HG02884 (cell line): ENCODE measurements at regions not wholly inside any gene's neighbourhood (a gene's known extent, or its start where the extent isn't known, plus 50 kb on each side); places are given as distances from the start of the nearest gene placed in this dataset.
A peak's percentile ranks its signal among the peaks of the same experiment; 100 is the strongest.
"Not testable (repeated sequence)": the region's sequence is repeated elsewhere in the genome, so short reads cannot be mapped to it uniquely, and the experiment has no call there.

Source experiments
- ATAC-seq: cut with Tn5 transposase; IDR thresholded peaks from one replicate; pipeline ENCODE4 v1.9.1; 2021; ENCODE audit warnings: mild to moderate bottlenecking, moderate library complexity; ENCODE audit not compliant: unreplicated experiment

DNA sequence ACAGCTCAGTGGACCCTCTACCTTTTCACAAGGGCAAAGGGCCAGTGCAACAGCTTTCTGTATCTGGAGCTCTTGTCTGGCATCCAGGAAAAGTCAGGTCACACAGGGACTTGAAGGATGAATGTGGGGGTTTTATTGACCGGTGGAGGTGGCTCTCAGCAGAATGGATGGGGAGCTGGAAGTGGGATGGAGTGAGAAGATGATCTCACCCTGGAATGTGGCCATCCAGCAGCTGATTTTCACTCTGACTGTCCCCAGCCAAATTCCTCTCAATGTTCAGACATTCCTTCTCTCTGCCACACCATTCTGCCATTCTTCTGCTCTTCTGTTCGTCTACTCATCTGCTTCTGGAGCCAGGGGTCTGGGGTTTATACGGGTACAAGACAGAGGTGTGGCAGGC lies 1119.9 kb downstream of the TAF11L14 start:
- no peak for ATAC-seq

DNA sequence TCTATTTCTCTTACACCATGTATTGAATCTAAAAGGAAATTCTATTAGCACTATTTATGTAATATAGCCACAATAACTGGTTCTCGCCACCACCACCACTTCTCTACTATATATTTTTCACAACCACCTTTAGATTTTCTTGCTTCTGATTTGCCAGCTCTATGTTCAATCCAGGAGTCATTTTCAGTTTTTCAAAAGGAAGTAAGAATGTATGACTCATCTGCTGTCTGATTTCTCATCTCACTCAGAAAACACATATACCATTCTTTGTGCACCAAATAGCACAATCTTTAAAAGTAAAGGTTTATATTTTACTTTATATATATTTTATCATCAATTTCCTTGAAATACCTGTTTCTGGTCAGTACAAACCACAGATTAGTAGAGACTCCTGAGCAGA lies 1127.5 kb downstream of the TAF11L14 start:
- peak; percentile 78 for ATAC-seq

DNA sequence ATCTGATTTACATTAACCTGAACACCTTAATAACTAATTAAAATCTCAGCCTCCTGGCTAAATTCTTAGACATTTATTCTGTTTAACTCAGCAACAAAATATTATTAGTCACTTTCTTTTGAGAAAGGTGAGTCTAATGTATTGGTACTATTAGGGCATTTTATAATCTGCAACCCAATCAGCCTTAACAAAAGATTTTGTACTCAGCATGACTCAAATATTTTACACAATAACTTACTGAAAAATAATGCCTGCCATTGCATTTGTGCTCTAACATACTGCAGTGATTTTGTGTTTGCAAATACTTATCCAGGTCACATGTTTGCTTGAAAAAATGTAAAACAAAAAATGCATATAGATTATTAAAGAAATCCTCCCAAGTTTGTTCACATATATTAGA lies 1129.9 kb downstream of the TAF11L14 start:
- ATAC-seq: no peak

DNA sequence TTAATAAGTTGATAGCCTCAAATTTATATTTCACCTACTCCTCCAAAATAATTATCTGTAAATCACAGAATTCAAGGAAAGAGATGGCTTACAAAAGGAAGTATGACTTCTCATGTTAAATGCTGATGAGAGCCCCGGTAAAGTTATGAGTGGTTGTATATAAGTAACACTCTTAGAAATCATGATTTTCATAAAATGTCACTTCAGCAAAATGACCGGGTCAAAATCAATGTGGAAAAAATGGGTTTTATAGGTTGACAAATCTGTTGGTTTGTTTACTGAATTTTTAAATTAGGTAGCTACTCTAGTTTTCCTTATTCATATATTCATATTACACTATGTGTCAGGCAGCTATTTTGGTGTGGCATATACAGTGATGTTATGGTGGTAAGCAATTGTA lies 1131.0 kb downstream of the TAF11L14 start:
- no peak for ATAC-seq

DNA sequence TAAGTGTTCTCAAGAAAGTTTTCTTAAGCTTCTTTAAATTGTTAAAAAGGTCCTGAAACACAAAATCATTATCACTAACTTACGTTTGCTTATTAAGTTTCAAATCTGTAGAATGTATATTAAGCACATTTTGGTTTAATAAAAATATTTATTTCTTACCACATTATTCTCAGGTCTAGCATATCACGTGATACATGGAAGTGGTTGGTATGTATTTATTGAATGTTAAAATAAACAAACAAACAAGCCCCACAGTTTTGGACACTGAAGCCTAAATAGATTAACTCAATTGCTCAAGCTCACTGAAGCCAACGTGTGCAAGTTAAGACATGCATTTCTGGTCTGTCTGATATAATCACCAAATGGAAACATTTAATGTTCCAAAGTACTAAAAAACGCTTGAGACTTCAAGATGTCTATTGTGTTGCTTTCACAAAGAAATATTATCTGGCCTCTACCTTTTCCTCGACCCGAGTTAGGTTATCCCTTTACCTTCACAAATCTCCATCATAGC lies 1136.9 kb downstream of the TAF11L14 start:
- no peak for ATAC-seq

DNA sequence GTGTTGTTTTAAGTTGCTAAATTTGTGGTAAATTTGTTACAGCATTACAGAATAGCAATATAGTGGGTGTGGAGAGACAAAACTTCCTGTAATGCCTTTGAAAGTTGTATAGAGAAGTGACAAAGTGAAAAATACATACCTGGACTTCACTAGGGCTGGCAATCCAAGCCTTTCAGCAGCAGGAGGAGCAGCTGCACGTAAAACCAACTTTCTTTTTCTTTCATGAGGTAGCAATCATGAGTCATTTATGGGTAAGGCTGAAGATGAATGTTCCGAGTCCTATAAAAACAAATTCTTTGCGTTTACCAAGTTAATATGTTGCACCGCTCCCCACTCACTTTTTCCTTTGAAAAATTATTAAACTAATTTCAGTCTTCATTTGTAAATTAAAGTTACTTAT lies 1138.2 kb downstream of the TAF11L14 start:
- ATAC-seq: no peak

DNA sequence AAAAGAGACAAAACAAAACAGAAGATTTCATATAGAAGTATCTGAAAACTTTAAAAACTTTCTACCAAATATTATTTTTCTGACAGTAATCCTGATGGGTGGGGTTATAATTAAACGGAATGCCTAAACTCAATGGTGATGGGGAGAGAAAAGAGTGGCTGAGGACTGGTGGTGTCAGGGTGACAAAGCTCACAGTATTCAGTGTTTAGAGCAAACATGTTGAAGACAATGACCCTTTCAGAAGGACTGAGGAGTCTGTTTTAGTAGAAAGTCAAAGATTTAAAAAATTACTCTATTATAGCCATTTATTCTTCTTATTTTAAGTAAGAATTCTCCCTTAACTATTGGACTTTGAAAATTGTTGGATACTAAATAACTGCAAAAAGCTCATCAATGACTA lies 1144.0 kb downstream of the TAF11L14 start:
- no peak for ATAC-seq

DNA sequence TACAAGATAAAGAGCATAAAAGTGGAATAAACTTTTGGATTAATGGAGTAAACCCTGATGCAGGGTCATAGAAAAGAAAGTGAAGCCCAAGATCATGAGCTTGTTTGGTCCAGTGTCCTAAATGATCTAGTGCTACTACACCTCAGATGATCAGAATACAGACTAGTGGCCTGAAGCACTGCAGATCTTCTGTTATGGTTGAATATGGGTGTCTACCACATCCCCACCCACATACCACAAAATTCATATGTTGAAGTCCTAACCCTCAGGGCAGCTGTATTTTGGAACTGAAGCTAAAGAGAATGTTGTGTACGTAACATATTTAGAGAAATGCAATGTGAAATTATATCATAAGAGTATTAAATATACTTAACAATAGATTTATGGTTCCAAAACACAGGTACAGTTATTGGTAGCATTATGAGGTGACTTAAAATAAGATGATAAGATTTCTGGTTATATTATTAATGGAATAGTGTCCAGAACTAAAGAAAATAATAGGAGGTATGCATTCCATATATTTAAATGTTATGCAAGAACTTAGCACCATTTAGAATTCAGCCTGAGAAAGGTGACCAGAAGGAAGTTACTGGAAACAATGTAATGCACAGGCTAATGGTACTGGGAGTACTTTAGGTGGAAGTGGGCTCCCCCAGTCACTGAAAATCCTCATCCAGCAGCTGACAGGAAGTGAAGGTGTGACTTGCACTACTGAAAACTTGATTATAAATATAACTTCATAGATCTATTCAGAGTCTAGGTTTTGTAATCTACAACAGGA lies 1155.1 kb downstream of the TAF11L14 start:
- no peak for ATAC-seq

DNA sequence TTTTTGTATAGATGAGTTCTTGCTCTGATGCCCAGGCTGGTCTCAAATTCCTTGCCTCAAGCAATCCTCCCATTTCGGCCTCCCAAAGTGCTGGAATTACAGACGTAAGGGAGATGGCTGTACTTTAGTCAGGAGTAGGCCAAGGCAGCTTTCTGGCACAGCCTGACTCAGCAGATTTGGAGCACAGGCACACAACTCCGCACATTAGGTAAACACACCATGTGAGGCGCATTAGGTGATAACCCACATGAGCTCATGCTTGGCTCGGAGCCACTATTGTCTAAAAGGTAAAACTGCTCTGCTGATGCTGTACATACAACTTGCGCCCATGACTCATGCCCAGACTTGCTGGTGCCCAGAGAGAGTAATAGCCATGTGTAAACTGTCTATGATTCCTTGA lies 1157.9 kb downstream of the TAF11L14 start:
- ATAC-seq: no peak

DNA sequence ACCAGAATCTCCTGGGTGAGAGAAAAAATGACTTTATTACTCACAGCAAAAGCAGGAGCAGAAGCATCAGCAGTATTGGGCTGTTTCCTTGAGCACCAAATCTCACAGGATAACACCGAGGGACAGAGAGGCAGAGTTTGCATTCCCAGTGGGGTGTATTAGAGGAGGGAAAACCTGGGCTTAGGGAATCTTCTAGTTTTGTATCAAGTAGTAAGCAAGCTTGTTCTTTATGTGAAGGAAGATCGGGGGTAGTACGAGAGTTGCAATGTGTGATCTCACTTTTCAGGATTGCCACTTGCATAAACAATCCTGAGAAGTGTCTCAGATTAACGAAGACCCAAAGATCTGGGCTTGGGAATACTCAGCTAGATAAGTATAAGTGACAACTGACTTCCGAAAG lies 1163.0 kb downstream of the TAF11L14 start:
- ATAC-seq: no peak

DNA sequence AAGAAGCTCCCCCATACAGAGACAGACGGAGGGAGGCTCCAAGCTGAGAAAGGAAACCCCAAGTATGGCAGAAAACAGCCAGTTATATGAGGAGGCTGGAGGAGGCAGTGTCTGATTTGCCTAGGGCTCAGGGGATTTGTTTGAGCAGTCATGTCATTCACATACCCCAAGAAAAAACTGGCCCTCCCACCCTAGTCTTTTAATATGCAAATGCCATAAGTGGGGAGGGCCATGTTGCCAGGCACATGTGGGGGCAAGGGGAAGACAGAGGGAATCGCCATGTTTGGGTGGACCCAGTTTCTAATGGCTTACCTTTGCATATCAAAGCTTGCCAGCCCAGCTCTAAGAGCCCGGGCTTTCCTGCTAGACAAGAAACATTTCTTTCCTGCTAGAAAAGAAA lies 1163.8 kb downstream of the TAF11L14 start:
- no peak for ATAC-seq

DNA sequence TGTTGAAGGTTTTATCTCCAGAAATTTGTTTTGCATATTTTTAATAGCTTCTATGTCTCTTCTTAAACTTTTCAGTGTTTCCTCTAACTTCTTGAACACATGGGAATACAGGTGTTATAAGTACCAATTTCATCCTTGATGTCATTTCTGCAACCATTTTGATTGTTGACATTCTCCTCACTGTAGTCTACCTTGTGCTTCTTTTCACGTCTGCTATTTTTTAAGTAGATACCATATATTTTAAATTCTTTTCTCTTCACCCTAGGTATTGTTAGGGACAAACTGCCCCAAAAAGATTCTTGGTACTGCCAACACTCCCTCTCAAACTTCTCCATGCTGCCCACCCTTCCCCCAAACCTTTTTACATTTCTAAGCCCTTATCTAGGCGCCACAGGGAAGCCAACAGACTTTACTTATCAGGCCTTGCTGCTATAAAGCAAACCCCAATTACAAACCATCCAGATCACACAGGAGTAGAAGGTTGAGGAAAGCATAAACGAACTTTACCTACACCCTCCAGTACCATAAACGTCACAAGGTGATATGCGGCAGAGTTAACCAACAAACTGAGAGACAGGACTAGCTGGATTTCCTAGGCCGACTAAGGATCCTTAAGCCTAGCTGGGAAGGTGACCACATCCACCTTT lies 1165.3 kb downstream of the TAF11L14 start:
- no peak for ATAC-seq

DNA sequence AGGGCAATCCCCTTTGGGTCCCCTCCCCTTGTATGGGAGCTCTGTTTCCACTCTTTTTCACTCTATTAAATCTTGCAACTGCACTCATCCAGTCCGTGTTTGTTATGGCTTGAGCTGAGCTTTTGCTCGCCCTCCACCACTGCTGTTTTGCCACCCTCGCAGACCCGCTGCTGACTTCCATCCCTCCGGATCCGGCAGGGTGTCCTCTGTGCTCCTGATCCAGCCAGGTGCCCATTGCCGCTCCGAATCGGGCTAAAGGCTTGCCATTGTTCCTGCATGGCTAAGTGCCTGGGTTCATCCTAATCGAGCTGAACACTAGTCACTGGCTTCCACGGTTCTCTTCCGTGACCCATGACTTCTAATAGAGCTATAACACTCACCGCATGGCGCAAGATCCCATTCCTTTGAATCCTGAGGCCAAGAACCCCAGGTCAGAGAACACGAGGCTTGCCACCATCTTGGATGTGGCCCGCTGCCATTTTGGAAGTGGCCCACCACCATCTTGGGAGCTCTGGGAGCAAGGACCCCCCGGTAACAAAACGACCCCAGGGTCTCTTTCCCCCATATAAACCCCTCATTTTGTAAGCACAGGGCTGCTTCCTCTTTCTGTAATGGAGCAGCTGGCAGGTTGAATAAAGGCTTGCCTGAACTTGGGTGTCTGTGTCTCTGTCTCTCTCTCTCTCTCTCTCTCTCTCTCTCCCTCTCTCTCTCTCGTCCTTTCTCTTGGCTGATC lies 1166.2 kb downstream of the TAF11L14 start:
- ATAC-seq: no peak

DNA sequence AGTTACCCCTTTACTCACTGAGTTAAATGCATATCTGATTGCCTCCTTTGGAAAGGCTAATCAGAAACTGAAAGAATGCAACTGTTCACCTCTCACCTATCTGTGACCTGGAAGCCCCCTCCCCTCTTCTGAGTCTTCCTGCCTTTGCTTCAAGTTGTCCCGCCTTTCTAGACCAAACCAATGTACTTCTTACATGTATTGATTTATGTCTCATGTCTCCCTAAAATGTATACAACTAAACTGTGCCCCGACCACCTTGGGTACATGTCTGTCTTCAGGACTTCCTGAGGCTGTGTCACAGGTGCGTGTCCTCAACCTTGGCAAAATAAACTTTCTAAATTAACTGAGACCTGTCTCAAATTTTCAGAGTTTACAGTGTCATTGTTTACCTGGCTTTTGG lies 1167.2 kb downstream of the TAF11L14 start:
- ATAC-seq: not testable (repeated sequence)

DNA sequence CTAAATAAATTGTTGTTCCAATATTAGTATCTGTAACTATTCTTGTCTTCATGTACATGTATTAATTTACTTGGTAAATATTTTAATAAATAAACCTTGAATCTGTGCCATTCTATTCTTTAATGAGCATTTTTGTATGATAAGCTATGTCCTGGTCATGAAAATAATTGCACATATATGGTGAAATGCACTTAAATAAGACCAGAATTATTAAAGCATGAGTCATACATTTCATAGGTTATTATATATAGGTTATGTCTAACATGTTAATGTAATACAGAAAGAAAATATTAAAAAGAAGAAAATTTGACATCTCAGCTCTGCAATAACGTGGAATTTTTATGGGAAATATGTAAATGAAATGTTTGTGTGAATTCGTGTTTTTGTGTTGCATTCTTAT lies 1168.1 kb downstream of the TAF11L14 start:
- no peak for ATAC-seq

DNA sequence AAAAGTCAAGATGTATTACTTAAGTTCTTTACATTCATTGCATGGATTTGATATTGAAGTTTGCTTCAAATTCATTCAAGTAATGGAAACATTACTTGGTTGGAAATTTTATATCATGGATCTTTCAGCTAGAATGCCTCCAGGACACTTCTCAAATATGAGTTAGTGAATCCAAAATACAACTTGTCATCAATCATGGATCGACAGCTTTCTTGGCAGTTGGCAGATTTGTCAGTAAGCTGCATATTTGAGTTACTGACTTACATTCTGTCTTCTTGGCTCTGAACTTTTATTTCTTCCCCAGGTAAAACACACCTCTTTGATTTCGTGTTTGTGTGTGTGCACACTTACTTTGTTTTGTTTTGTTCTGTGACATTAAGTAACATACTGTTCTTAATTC lies 1171.1 kb downstream of the TAF11L14 start:
- ATAC-seq: no peak

DNA sequence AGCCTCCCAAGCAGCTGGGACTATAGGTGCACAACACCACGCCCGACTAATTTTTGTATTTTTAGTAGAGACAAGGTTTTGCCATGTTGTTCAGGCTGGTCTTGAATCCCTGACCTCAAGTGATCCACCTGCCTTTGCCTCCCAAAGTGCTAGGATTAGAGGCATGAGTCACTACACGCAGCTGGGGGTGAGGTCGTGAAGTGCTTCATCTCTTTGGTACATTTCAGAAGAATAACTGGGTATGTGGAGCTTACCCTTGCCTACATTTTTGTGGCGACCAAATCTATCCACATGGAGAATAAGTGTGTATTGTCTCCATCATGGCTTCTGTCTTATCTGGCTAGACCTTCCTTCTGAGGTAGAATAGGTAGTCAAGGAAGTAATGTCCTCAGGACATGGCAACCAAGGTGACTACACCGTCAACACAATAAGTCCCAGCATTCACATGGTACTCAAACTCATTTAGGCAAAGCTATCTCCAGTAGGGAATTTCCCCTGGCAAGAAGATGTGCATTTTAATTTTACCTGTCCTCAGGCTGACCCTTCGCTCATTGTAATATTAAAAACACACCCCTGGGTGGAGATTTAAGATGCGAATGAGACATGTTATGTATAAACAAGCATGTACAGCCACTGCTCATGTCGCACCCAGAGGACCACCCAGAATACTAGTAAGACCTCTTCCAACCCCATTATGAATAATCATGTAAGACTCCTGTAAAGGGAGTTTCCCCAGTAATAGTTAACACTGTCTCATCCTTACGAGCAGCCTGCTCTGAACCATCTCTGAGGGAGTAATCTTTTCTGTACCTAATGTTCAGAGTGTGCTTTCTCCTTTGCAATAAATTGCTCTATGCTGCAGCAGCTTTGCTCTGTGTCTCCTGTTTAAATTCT lies 1173.2 kb downstream of the TAF11L14 start:
- peak; percentile 54 for ATAC-seq

DNA sequence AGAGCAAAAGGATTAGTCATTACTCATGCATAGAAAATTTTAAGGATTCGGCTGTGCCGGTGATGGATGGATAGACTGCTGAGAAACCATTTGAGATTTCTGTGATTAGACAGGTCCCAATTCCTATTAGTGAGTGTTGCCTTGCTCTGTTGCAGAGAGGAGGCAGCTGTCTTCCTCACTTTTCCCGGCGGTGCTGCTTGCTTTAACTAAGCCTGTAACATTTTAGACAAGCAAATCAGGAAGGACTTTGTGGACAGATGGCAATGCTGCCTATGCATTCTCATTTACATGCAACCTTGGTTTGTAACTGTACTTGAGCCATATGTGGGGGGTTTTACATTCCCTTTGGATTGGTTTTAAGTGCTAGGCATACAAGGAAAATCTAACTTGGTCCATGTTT lies 1176.3 kb downstream of the CDH18 start:
- no peak for ATAC-seq

DNA sequence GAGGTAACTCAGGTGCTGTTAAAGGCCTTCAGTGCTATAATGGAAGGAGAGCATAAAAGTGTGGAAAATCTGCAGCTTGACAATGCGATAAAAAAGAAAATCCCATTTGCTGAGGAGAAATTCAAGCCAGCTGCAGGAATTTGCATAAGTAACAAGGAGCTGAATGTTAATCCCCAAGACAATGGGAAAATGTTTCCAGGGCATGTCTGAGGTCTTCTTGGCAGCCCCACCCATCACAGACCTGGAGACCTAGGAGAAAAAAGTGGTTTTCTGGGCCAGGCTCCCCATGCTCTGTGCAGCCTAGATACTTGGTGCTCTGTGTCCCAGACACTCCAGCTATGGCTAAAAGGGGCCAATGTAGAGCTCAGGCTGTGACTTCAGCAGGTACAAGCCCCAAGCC lies 1159.6 kb downstream of the CDH18 start:
- ATAC-seq: no peak

DNA sequence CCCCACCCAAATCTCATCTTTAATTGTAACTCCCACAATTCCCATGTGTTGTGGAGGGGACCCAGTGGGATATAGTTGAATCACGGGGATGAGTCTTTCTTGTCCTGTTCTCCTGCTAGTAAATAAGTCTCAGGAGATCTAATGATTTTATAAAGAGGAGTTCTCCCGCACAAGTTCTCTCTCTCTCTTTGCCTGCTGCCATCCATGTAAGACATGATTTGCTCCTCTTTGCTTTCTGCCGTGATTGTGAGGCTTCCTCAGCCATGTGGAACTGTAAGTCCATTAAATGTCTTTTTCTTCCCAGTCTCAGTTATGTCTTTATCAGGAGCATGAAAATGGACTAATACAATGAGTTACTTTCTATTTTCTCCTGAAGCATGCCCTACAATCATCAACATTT lies 1158.5 kb downstream of the CDH18 start:
- no peak for ATAC-seq

DNA sequence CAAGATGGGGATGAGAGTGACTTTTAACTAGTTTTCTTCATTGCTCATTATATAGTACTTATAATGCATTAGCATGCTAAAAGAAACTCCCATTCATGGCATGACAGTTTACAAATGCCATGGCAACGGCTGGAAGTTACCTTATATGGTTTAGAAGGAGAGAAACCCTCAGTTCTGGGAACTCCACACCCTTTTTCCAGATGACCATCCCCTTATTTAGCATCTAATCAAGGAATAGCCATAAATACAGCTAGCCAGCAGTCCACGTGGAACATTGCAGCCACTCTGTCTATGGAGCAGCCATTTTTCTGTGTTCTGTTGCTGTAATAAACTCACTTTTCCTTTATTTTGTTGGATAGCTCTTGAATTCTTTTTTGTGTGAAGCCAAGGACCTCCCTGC lies 1137.8 kb downstream of the CDH18 start:
- no peak for ATAC-seq
